ENCODE measurements at regions not wholly inside any gene's neighbourhood (a gene's known extent, or its start where the extent isn't known, plus 50 kb on each side); places are given as distances from the start of the nearest gene placed in this dataset.
"Not testable (repeated sequence)": the region's sequence is repeated elsewhere in the genome, so short reads cannot be mapped to it uniquely, and the experiment has no call there.

DNA sequence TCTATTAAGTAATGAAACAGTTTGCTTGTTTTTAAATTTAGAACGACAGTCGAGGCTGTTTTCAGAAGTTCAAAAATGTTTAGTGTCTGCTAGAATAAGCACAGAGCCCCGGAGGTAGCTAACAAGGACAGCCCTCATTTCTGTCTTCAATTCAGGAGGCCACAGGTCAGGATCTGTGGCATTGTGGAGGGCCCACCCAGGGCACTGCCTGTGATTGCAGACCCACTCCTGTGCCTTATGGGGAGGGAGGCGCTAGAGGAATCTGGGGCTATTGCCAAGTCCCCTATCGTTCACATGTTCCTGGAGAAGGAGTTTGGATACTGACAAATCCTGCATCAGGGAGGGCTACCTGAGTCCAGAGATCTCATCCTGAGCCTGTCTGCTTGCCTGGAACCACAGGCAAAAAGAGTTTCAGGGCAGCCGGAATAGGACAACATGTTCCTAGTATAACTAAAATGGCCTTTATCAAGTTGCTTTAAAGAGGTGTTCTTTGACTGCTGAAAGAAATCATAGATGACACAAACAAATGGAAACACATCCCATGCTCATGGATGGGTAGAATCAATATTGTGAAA is 141.5 kb upstream of the ROPN1 start:
- no peak overlapping the region for H3K27ac Mint-ChIP-seq
- no peaks in the 10 kb centered on the region for H3K4me1 Mint-ChIP-seq
- no peak for ATAC-seq (ENCODE audit: low read depth)
- H3K9me3 Mint-ChIP-seq, result no peaks in the 10 kb centered on the region
- H3K36me3 Mint-ChIP-seq, result no peaks in the 10 kb centered on the region
- POLR2A ChIA-PET, result no interaction called here
- DNase-seq, result no peak
- peaks cover 8% of the 10 kb centered on the region for H3K27me3 Mint-ChIP-seq
- H3K4me3 Mint-ChIP-seq, result no peak overlapping the region

DNA sequence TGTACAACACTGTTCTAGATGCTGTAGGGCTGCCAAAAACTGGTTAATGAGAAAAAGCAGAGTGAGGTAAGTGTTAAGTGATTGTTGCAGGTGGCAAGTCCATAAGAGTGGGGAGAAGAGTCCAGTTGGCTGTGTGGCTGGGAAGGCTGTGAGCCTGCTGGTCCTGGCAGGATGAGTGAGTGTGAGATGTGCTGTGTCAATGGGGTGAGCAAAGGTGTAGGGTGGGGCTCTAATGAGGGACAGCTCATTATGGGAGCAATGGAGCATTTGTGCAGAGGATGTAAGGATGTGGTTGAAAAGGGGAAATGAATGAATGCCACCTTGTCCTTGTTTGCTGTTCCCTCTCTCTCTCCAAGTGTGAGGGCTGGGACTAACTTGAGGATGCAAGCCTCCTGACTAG is 145.3 kb upstream of the ROPN1 start:
- no peak for ATAC-seq (ENCODE audit: low read depth)
- H3K27me3 Mint-ChIP-seq, result peaks cover 6% of the 10 kb centered on the region
- no peak for DNase-seq
- H3K4me3 Mint-ChIP-seq, result no peak overlapping the region
- H3K9me3 Mint-ChIP-seq, result no peaks in the 10 kb centered on the region
- no peaks in the 10 kb centered on the region for H3K36me3 Mint-ChIP-seq
- POLR2A ChIA-PET, result no interaction called here
- no peak overlapping the region for H3K27ac Mint-ChIP-seq
- H3K4me1 Mint-ChIP-seq, result no peaks in the 10 kb centered on the region

DNA sequence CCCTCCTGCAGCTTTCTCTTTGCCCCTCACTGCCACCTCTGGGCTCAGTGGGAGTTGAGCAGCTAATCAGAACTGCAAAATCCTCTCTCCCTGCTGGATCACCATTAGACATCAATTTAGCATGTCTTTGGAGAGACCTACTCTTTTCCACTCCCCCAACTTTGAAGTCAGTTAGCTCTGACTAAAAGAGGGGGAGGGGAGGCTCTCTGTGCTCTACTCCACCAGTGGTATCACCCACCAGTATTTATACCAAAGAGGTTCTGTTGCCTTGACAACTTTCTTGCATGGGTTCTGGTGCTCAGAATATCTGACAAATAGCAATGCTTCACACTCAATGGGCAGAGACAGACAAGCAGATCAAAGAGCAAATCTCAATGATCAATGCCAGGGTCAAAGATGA is 146.2 kb upstream of the ROPN1 start:
- Mint-ChIP-seq H3K4me1 (no peaks in the 10 kb centered on the region), H3K9me3 (no peaks in the 10 kb centered on the region), H3K36me3 (no peaks in the 10 kb centered on the region), H3K4me3 (no peak overlapping the region), H3K27me3 (peaks cover 7% of the 10 kb centered on the region), H3K27ac (no peak overlapping the region)
- POLR2A ChIA-PET, result no interaction called here
- DNase-seq, result no peak
- no peak for ATAC-seq (ENCODE audit: low read depth)

DNA sequence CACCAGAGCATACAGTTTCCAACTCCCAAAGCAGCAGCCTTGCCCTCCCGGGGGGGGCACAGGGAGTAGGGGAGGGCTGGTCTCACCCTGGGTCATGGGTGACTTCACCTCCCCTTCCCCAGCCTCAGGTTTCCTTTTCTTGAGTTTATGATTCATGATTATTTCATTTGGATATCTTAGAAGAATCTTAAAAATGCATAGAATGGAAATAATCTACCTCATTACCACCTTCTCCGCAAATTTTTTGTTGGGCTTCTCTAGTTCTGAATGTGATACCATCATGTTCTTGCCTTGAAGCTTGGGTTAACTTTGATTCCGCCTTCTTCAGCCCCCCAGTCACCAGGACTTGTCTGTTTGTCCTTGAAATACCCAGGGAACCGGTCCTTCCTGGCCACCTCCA is 148.8 kb upstream of the ROPN1 start:
- no peaks in the 10 kb centered on the region for H3K9me3 Mint-ChIP-seq
- H3K4me1 Mint-ChIP-seq, result no peaks in the 10 kb centered on the region
- no peak overlapping the region for H3K27ac Mint-ChIP-seq
- no peaks in the 10 kb centered on the region for H3K36me3 Mint-ChIP-seq
- peaks cover 10% of the 10 kb centered on the region for H3K27me3 Mint-ChIP-seq
- DNase-seq (no peak), ATAC-seq (ENCODE audit: low read depth) (no peak)
- H3K4me3 Mint-ChIP-seq, result no peak overlapping the region
- POLR2A ChIA-PET, result no interaction called here

DNA sequence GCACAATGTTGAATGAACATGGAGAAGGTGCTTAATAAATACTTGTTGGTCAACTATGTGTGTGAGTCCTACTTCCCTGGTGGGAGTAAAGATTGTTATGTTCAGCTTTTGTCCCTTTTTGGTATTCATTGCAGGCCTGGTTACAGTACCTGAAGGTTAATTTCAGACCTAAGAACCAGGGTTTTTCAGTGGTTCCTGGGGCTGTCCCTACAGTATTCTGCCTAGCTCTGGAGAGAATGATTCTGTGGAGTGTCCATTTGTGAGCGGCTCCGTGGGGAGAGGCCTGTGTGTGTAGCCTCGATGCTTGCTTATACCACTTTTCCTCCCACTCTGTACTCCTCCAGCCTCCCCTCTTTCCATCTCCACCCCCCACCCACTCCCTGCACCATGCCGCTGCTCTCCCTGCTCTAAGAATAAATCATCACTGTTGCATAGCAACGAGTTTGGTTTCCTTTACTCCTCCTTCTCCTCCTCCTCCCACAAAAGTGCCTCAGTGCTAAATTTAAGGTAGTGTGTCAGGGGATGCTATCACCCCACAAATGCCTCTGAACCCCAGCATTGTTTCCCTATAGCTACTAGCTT is 150.6 kb upstream of the ROPN1 start:
- Mint-ChIP-seq H3K27me3 (peaks cover 7% of the 10 kb centered on the region), H3K36me3 (no peaks in the 10 kb centered on the region), H3K4me1 (no peaks in the 10 kb centered on the region), H3K4me3 (no peak overlapping the region), H3K9me3 (no peaks in the 10 kb centered on the region), H3K27ac (no peak overlapping the region)
- no peak for ATAC-seq (ENCODE audit: low read depth)
- DNase-seq, result no peak
- POLR2A ChIA-PET, result no interaction called here

DNA sequence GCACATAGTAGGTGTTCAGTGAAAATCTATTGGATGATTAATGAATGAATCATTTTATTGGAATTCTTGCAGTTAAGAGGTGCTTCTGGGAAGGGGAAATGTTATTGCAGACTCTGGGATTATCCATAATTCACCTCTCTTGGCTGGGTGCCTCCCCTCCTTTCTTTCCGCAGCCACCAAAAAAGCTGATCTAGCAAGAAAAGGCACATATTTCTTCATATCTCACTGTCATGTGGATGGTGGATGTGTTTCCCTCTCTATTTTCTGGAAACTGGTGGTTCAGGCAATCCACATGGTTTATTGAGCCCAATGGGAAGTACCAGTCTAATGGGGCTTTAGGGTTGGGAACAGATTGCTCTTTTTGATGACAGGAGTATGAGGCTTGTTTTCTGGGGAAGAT is 151.1 kb upstream of the ROPN1 start:
- H3K9me3 Mint-ChIP-seq, result no peaks in the 10 kb centered on the region
- DNase-seq (no peak), ATAC-seq (ENCODE audit: low read depth) (no peak)
- H3K4me3 Mint-ChIP-seq, result no peak overlapping the region
- no peaks in the 10 kb centered on the region for H3K4me1 Mint-ChIP-seq
- no peaks in the 10 kb centered on the region for H3K36me3 Mint-ChIP-seq
- H3K27me3 Mint-ChIP-seq, result peaks cover 7% of the 10 kb centered on the region
- H3K27ac Mint-ChIP-seq, result no peak overlapping the region
- POLR2A ChIA-PET, result no interaction called here

DNA sequence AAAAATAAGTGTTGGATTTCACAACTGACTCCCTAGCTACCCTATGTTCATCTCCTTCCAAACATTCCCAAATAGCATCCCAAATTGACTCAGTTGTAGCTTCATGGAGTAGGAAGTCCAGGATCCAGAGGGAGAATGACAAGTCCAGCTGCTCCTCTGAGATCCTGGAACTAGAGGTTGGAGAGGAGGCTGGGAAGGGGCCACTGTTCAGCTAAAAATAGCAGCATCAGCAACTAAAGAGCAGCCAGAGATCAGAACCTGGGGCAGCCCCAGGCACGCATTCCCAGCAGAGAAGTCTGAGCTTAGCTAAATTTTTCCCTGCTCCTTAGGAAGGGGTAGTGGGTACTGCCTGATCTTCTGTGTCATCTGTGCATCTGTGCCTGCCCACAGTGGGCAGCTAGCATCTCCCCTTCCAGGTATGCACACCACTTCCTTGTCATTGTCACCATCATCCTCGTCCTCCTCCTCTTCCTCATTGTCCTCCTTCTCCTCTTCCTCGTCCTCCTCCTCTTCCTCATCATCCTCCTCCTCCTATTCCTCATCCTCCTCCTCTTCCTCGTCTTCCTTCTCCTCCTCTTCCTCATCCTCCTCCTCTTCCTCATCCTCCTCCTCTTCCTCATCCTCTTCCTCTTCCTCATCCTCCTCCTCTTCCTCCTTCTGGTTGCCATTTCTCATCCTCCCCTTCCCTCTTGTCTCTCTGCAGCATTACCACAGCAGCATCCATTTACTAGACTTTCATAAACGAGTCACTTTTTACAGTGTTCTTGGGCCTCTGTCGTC is 152.3 kb upstream of the ROPN1 start:
- no peak for ATAC-seq (ENCODE audit: low read depth)
- no peak overlapping the region for H3K4me3 Mint-ChIP-seq
- POLR2A ChIA-PET, result no interaction called here
- peaks cover 7% of the 10 kb centered on the region for H3K27me3 Mint-ChIP-seq
- H3K27ac Mint-ChIP-seq, result no peak overlapping the region
- H3K36me3 Mint-ChIP-seq, result no peaks in the 10 kb centered on the region
- no peak for DNase-seq
- H3K9me3 Mint-ChIP-seq, result no peaks in the 10 kb centered on the region
- no peaks in the 10 kb centered on the region for H3K4me1 Mint-ChIP-seq

DNA sequence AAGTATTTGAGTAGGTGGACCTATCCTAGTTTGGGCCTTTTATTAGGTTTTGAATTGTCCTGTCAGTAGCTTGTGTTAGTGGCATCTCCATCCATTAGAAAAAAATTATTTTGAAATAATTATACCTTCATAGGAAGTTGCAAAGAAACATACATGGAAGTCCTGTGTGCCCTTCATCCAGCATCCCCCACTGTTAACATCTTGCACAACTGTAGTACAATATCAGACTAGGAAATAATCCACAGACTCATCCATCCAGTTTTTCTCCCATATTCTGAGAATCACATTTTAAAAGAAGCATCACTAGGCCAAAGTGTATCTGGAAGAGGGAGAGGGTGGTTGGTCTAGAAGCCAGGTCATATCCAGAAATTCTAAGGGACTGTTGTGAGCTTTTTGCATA is 155.5 kb upstream of the ROPN1 start:
- no peaks in the 10 kb centered on the region for H3K36me3 Mint-ChIP-seq
- no peak overlapping the region for H3K4me3 Mint-ChIP-seq
- POLR2A ChIA-PET, result no interaction called here
- H3K9me3 Mint-ChIP-seq, result no peaks in the 10 kb centered on the region
- ATAC-seq (ENCODE audit: low read depth) (no peak), DNase-seq (no peak)
- H3K4me1 Mint-ChIP-seq, result no peaks in the 10 kb centered on the region
- H3K27me3 Mint-ChIP-seq, result peaks cover 5% of the 10 kb centered on the region
- no peak overlapping the region for H3K27ac Mint-ChIP-seq

DNA sequence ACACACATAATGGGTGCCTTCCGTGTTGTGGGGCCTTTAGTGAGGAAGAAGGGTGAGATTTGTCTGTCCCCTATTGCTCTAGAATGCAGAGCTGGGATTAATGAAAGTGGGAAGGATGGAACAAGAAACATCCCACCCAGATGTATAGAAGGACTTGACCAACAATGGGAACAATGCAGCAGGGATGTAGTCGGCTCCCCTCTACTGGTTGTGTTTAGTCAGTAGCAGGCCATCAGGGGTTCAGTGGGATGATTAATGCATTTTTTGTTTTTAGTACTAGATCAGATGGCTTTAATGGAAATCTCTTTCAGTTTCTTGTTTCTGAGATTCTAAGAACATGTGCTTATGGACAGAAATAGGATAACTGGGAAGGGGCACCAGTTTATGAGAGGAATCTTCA is 156.0 kb upstream of the ROPN1 start:
- H3K27me3 Mint-ChIP-seq, result peaks cover 5% of the 10 kb centered on the region
- H3K36me3 Mint-ChIP-seq, result no peaks in the 10 kb centered on the region

DNA sequence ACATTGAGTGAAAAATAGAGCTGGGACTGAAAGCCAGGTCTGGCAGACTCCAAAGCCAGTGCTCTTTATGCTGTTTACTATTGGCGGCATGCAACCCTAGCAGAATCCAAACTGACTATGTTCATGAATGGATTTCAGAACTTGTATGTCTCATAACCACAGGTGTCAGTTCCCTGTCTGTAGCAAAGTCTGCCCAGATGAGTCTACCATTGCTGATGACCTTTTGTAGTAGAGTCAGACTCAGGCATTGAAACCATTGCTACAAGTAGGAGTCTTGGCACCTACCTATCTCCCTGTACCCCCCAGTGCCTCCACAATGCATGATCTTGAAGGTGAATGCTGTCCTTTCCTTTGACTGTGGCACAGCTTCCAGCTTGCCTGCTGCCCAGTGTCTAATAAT is 157.2 kb upstream of the ROPN1 start:
- POLR2A ChIA-PET, result no interaction called here
- H3K27me3 Mint-ChIP-seq, result peaks cover 2% of the 10 kb centered on the region
- no peak overlapping the region for H3K27ac Mint-ChIP-seq
- no peaks in the 10 kb centered on the region for H3K9me3 Mint-ChIP-seq
- ATAC-seq (ENCODE audit: low read depth) (no peak), DNase-seq (no peak)
- H3K36me3 Mint-ChIP-seq, result no peaks in the 10 kb centered on the region
- H3K4me3 Mint-ChIP-seq, result no peak overlapping the region
- H3K4me1 Mint-ChIP-seq, result no peaks in the 10 kb centered on the region

More for the DNA sequence above, 156.0 kb upstream of the ROPN1 start:
- no peak for ATAC-seq (ENCODE audit: low read depth)
- no peaks in the 10 kb centered on the region for H3K4me1 Mint-ChIP-seq
- POLR2A ChIA-PET, result no interaction called here
- DNase-seq, result no peak
- no peak overlapping the region for H3K4me3 Mint-ChIP-seq
- H3K9me3 Mint-ChIP-seq, result no peaks in the 10 kb centered on the region
- H3K27ac Mint-ChIP-seq, result no peak overlapping the region

DNA sequence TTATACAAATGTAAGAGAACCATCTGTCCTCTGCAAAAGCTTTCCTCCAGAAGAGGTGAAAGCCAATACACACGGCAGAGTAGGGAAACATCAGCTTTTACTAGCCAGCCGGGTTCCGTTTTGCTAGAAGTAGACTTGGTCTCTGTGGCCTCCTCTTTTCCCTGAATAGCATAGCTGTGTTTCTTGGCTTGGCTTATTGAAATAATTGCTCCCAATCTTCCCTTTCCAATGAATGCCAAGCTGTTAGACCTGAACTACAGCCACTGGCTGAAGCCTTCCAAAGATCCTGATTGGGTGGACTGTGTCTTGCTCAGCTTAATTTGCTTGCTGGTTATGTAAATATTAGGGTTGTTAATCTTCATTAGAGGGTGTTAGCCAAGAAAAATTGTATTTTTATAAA is 157.8 kb upstream of the ROPN1 start:
- Mint-ChIP-seq H3K4me1 (no peaks in the 10 kb centered on the region), H3K9me3 (no peaks in the 10 kb centered on the region), H3K27ac (no peak overlapping the region), H3K36me3 (no peaks in the 10 kb centered on the region), H3K4me3 (no peak overlapping the region), H3K27me3 (peaks cover 2% of the 10 kb centered on the region)
- ATAC-seq (ENCODE audit: low read depth) (no peak), DNase-seq (no peak)
- POLR2A ChIA-PET, result no interaction called here

DNA sequence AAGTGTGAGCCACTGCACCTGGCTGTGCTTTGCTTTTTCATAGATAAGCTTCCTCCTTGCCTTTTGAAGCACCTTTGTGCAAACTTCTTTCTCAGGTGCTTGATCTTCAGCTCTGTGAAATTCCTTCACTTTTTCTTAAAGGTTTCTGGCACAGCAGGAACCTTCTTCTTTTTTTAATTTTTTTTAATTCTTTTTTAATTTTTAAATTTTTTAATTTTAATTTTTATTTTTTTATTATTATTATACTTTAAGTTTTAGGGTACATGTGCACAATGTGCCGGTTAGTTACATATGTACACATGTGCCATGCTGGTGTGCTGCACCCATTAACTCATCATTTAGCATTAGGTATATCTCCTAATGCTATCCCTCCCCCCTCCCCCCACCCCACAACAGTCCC is 161.0 kb upstream of the ROPN1 start:
- H3K9me3 Mint-ChIP-seq; ATAC-seq (ENCODE audit: low read depth); H3K4me1 Mint-ChIP-seq; H3K27me3 Mint-ChIP-seq; POLR2A ChIA-PET; H3K4me3 Mint-ChIP-seq; H3K36me3 Mint-ChIP-seq; H3K27ac Mint-ChIP-seq; DNase-seq: not testable (repeated sequence)

DNA sequence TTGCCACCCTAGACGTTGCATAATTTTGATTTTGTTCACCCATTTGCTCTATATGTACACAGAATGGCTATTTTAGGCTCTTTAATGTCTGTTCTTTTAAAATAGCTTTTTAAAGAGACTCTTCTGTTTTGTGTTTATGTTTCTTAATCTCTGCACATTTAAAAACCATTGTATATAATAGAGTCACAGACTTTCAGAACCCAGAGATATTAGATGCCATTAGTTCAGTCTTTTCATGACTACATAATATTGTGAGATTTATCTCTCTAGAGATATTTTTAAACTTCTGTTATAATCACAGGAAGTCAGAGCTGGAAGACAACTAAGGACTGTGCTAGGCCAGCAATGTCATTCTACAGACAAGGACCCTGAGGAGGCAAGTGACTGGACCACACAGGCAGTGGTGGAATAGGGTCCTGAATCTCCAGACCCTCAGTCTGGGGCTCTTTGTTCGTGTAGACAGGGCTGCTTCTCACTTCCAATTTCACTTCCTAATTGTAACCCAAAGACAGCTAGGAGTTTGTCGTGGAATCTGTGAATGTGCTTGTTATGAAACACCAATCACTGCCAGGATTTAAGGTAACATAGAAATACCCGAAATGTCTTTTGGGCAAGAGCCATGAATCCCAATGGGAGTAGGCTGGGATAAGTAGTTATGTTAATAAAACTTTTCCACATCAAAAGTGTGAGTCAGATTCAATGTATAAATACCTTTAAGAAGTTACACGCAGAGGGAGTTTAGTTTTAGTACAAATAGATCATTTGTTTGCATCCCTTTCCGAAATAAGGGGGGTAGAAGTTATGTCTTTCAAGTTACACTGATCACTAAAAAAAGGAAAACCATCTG is 165.2 kb upstream of the ROPN1 start:
- ATAC-seq (ENCODE audit: low read depth), result no peak
- no peak for DNase-seq
- POLR2A ChIA-PET, result no interaction called here
- Mint-ChIP-seq H3K9me3 (no peaks in the 10 kb centered on the region), H3K4me3 (no peak overlapping the region), H3K27ac (no peak overlapping the region), H3K27me3 (peaks cover 2% of the 10 kb centered on the region), H3K4me1 (no peaks in the 10 kb centered on the region), H3K36me3 (no peaks in the 10 kb centered on the region)

DNA sequence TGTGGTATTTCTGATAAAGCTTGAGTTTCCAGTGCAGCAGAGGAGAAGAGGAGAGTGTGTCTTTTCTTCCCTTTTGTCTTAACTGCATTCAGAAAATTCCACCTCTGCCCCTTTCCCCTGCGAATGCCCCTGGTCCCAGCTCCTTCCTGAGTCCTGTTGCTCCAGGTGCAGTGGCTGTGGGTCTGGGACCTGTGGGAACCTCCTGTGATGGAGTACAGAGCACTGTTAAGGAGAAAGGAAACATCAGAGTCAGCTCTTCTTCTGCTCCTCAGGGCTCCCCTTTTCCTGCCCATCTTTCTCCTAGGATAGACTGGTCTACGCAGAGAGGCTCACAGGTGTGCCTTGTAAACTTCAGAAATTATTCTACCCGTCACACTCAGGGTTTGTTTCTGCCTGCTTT is 165.8 kb upstream of the ROPN1 start:
- H3K36me3 Mint-ChIP-seq, result no peaks in the 10 kb centered on the region
- POLR2A ChIA-PET, result no interaction called here
- DNase-seq, result no peak
- peaks cover 2% of the 10 kb centered on the region for H3K27me3 Mint-ChIP-seq
- no peak for ATAC-seq (ENCODE audit: low read depth)
- H3K27ac Mint-ChIP-seq, result no peak overlapping the region
- no peaks in the 10 kb centered on the region for H3K9me3 Mint-ChIP-seq
- H3K4me3 Mint-ChIP-seq, result no peak overlapping the region
- no peaks in the 10 kb centered on the region for H3K4me1 Mint-ChIP-seq
